Suppressor macrophage treated with lipopolysaccharide for 1 hour (primary cell): ENCODE measurements at regions not wholly inside any gene's neighbourhood (a gene's known extent, or its start where the extent isn't known, plus 50 kb on each side); places are given as distances from the start of the nearest gene placed in this dataset.
A peak's percentile ranks its signal among the peaks of the same experiment; 100 is the strongest.

ENCODE experiments used
- DNase-seq, 3 donors: peaks; one replicate each; pipeline ENCODE4 v3.0.0-alpha.2; 2020 to 2022

DNA sequence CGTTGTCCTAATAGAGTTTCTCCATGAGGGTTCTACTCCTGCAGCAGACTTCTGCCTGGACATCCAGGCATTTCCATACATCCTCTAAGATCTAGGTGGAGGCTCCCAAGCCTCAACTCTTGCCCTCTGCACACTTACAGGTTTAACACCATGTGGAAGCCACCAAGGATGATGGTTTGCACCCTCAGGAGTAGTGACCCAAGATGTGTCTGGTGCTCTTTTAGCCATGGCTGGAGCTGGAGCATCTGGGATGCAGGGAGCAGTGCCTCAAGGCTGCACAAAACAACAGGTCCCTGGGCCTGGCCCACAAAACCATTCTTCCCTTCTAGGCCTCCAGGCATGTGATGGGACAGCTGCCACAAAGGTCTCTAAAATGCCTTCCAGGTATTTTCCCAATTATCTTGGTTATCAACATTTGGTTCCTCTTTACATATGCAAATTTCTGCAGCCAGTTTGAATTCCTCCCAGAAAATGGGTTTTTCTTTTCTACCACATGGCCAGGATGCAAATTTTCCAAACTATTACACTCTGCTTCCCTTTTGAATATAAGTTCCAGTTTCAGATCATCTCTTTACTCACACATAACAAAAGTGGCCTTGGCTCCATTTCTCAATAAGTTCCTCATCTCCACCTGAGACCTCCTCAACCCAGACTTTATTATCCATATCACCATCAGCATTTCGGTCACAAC lies 69.5 kb upstream of the GNAZ start:
- peak; percentile 62 to 79 (median 69) for DNase-seq

DNA sequence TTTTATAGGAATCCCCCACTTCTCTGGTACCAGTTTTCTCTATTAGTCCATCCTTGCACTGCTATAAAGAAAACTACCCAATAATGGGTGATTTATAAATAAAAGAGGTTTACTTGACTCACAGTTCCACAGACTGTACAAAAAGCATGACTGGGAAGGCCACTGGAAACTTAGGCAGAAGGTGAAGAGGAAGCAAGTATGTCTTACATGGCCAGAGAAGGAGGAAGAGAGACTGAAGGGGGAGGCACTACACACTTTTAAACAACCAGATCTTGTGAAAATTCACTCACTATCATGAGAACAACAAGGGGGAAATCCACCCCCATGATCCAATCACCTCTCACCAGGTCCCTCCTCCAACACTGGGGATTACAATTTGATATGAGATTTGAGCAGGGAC lies 68.9 kb upstream of the GNAZ start:
- peak; percentile 53 to 58 (median 54) for DNase-seq

DNA sequence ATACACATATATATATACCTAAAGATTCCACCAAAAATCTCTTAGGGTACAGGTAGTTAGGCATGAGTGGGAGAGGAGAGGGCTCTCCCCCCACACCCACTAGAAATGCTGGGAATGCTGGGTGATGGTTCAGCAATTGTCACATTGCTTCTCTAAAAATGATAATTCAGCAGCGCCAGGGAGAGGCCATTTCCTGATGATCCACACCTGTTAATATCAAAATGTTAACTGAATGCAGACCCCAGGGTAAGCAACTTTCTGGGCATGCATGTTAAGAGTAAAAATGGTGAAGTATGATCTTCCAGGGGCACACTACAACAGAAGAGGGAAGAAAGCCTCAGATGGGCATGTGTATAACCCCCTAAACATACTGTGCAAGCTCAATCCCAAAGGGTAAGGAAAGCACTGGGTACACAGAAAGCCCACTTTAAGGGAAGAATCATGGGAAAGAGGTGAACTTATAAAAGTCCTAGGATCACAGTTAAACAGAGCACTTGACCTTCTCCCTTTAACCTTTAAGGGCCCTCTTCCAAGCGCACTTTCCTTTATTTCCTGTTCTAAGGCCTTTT lies 67.6 kb upstream of the GNAZ start:
- no peak for DNase-seq

DNA sequence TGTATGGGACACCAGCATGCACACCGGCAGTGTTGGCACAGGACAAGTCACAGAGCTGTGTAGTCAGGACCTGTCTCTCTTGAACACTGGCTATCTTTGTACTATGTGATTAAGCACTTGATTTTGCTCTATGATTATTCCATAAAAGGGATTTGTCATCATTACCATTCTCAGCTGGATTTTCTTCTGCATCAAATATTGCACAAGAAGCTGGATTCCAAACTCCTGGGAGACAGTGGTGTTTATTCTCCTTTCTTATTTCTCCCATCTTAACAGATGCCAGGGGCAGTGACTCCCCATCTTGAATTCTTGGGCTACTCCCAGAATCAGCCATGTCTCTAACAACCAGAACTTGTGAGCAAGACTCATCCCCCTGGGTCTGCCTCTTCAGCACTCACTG lies 62.5 kb upstream of the GNAZ start:
- no peak for DNase-seq

DNA sequence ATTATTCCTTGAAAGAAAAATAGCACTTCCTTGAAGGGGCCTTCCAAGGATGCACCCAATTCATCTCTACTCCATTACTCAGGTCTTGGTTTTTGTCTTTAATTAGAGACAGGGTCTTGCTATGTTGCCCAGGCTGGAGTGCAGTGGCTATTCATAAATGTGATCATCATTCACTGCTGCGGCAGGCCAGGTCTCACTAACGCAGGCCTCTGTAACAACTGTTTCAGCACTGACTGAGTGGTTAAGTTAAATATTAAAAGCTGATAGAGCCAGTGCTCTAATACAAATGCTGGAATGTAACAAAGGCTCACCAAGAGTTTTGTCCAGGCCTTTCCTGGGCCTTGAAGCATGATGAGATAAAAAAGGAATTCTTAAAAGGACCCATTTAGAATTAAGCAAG lies 61.4 kb upstream of the GNAZ start:
- no peak for DNase-seq
